LHCN-M2 (cell line): ENCODE measurements at regions not wholly inside any gene's neighbourhood (a gene's known extent, or its start where the extent isn't known, plus 50 kb on each side); places are given as distances from the start of the nearest gene placed in this dataset.

Experiments
- DNase-seq: peaks from one replicate; pipeline ENCODE4 v3.0.0-alpha.2; 2012; ENCODE audit warnings: low read depth

DNA sequence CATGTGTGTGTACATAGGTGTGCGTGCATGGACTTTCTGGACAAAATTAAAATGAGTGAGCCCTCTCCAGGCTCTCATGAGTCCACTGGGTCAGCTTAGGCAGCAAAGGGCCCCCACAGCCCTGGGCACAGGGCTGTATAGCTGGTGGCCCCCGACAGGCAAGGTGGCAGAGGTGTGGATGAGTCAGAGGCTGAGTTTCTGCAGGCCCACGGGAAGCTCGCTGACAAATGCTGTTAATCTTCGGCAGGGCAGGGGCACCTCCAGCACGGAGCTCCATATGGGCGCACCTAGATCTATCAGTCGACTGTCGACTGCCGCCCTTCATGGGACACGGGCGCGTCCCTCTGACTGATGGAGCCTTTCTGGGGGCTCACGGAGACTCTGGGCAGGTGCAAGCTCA lies 181.1 kb downstream of the URI1 start:
- DNase-seq: no peak

DNA sequence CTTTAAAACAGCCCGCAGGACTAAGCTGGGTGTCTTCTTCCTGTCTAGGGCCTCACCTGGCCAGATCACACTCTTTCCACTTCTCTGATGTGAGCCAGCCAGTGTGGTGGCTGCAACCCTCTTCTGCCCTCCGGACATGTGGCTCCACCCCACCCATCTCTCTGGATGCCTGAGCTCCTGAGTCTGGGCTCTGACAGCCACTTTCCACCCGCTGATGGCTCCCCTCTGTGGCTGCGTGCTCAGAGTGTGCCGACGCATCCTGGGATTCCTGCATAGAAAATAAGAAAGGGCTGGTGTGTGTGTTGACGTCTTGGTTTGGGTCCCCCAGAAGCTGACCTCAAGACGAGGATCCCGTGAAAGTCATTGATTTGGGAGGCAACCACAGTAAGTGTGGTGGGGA lies 181.6 kb downstream of the URI1 start:
- no peak for DNase-seq

GRCh38 chr19:30128211-30128610 lies 186.2 kb downstream of the URI1 start:
- no peak for DNase-seq

- no peak for DNase-seq
These were observed 188.5 kb downstream of the URI1 start for GRCh38 chr19:30130356-30131122.

GRCh38 chr19:30131246-30131645 lies 189.2 kb downstream of the URI1 start:
- no peak for DNase-seq

GRCh38 chr19:30131722-30132291 lies 189.8 kb downstream of the URI1 start:
- no peak for DNase-seq

DNA sequence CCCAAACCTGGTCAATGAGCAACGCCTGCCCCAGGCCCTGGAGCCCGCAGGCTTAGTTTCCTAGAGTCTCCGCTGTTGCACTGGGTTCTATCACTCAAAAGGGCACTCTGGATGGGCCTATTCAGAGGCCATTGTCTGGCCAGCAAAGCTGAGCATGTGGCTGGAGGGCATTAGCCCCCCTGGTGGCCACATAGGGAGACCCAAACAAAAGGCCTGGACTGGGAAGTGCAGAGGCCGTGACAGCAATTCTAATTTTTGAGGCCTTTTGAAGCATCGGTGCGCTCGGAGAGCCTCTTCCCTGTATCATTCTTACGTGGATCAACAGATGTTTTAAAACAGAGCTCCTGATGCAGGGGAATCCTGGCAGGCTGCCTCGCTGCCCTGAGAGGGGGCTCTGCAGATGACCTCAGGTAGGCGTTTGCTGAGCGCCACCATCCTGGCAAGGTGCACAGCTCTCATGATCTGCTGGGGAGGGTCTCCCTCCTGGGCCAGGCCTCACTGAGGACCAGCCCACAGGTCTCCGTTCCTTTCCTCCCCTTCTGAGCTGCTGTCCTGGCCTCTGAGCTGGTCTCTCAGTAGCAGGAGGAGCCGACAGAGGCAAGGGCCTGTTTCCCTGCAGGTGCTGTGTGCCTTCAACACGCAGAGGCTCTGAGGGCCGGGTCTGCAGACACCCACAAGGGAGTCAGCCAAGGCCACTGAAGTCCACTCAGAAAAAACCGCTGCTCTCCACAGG lies 190.5 kb downstream of the URI1 start:
- DNase-seq: no peak

GRCh38 chr19:30133803-30134202 lies 191.8 kb downstream of the URI1 start:
- DNase-seq: no peak

DNA sequence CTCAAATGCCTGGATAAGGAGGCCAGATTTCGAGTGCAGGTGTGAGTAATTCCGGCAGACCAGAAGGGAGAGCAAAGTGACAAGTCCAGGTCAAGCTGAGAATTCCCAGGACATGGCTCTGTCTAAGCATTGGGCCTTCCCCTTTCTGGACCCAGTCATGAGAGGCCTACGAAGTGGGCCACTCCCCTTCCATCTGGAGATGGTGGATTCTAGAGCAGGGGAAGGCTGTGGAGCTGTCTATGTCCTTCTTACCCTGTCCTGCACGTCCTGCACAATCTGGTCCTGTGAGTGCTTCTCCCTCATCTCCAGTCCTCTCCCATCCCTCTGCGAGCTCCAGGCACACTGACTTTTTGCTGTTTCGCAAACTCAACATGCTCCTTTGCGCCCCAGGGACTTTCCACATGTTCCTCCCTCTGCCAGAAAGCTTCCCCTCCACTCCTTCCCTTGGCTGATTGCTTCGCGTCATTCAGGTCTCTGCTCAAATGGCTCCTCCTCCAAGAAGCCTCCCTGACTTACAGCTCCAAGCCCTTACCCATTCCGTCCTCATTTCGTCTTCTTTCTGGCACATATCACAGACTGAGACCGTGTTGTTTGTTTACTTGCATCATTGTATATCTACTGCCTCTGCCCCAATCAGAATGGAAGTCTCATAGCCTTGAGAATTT lies 193.2 kb downstream of the URI1 start:
- no peak for DNase-seq

- no peak for DNase-seq
These were observed 193.8 kb downstream of the URI1 start for GRCh38 chr19:30135797-30136196.

GRCh38 chr19:30136611-30137195 lies 194.7 kb downstream of the URI1 start:
- no peak for DNase-seq

GRCh38 chr19:30137747-30138146 lies 195.7 kb downstream of the URI1 start:
- no peak for DNase-seq

- no peak for DNase-seq
These were observed 202.3 kb downstream of the URI1 start for GRCh38 chr19:30144242-30144758.

DNA sequence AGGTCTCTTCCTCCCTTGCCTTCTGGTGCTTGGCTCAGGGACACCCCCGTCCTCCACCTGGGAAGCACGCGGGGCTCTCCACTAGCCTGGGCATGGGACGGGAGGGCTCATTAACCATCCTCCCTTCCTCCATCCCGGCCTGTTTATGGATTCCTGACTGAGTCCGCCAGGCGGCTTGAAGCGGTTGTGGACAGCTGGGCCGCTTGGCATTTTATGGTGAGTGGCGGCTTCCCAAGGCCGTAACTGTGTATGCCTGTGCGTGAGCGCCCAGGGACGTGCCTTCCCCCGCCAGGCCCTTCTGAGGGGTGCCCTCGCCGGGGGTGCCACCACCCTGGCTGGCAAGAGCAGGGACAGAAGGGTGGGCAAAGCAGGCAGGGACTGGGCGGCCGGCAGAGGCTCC lies 202.8 kb downstream of the URI1 start:
- DNase-seq: no peak

DNA sequence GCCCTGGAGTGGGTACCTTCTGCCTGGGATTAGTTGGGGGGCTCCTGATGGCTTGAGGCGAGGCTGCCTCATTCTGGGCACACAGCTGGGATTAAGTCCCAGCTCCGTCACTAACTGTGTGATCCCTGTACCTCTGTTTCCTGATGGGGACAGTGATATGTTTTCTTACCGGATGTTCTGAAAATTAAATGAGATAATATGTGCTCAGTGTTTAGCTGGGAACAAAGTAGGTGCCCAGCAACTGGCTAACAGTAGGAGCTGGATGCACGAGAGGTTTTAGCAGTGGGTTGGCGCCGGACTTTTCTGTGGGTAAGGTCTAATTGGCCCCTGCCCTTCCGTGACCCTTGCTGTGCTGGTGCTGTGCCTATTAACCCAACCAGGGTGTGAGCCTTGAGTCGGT lies 203.4 kb downstream of the URI1 start:
- no peak for DNase-seq

DNA sequence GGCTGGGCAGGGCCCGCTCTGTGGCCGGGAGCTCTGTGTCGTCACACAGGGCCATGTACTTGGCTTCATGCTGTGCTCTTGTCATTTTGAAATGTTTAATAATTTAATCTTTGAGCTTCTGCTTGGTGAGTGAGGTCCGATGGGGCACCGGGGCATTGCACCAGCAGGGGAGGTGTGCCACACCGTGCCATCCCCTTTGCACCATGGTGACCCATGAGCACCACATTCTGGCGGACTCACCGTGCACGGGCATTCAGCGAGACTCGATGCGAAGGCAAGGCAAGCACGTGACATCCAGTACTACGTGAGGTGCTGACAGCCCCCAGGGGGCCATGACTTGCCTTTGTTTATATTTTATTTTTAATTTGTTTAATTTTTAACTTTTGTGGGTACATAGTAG lies 204.3 kb downstream of the URI1 start:
- DNase-seq: no peak

DNA sequence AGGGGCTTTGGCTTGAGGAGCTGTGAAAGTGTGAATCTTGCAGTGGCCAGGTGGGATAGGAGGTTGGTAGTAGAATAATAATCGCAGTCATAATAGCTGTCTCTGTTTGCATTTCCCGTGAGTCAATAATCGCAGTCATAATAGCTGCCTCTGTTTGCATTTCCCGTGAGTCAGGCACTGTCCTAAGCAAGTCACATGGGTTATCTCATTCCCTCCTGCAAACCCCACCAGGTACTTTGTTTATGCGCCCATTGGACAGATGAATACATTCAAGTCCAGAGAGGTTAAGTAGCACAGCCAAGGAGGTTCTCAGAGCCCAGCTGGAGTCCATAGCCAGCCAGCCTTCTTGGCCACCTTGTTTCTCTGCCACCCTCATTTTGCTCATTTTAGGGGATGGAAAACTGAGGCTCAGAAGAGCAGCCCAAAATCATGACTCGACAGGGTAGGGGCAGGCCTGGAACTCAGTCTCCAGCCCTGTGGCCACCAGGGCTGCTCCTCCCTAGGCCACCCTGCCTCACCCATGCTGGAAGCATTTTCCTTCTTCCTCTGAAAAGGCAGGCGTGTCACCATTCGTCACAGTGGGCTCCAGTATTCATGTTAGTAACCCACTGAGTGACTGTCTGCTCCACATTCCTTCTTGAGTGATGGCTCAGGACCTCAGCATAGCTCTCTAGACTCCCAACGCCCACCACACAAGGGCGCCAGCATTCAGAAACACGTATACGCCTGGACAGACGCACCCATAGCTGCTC lies 206.2 kb downstream of the URI1 start:
- DNase-seq: no peak

- DNase-seq: no peak
These were observed 206.8 kb downstream of the URI1 start for GRCh38 chr19:30148803-30149202.

- DNase-seq: no peak
These were observed 207.3 kb downstream of the URI1 start for GRCh38 chr19:30149300-30149699.

GRCh38 chr19:30150626-30151025 lies 208.6 kb downstream of the URI1 start:
- DNase-seq: no peak

- DNase-seq: no peak
These were observed 209.0 kb downstream of the URI1 start for GRCh38 chr19:30151081-30151480.
